ENCODE measurements at regions not wholly inside any gene's neighbourhood (a gene's known extent, or its start where the extent isn't known, plus 50 kb on each side); places are given as distances from the start of the nearest gene placed in this dataset.

- no peaks in the 10 kb centered on the region for H3K4me1 ChIP-seq
- no peaks in the 10 kb centered on the region for H3K36me3 ChIP-seq
- TF ChIP-seq CTCF (IDR thresholded peaks at IDR 0.05), result no peak
- no peaks in the 10 kb centered on the region for H3K9me3 ChIP-seq
- DNase-seq, result no peak
- intact Hi-C loops (cut with DNase I; ENCODE audit: low total_unique reads), result no loop called here
- no peak overlapping the region for H3K4me3 ChIP-seq
- H3K27me3 ChIP-seq, result peaks cover 0 to 74% of the 10 kb centered on the region in 2 donors
- H3K27ac ChIP-seq, result no peak overlapping the region
These were observed 55.0 kb upstream of the EN2 start for GRCh38 chr7:155402941-155403340.

GRCh38 chr7:155404976-155405375 lies 53.0 kb upstream of the EN2 start:
- intact Hi-C loops (cut with DNase I; ENCODE audit: low total_unique reads), result no loop called here
- Histone ChIP-seq H3K4me1 (peaks cover 0 to 4% (median 0%) of the 10 kb centered on the region in 4 donors), H3K4me3 (no peak overlapping the region), H3K36me3 (no peaks in the 10 kb centered on the region), H3K9me3 (no peaks in the 10 kb centered on the region), H3K27ac (no peak overlapping the region), H3K27me3 (peaks cover 0 to 70% of the 10 kb centered on the region in 2 donors)
- TF ChIP-seq CTCF (IDR thresholded peaks at IDR 0.05), result no peak
- no peak for DNase-seq

GRCh38 chr7:155405399-155406318 lies 52.3 kb upstream of the EN2 start:
- H3K36me3 ChIP-seq, result no peaks in the 10 kb centered on the region
- peaks cover 0 to 4% (median 0%) of the 10 kb centered on the region in 4 donors for H3K4me1 ChIP-seq
- no peak for TF ChIP-seq CTCF (IDR thresholded peaks at IDR 0.05)
- intact Hi-C loops (cut with DNase I; ENCODE audit: low total_unique reads), result loop anchor here (1.0 kb wide), 1 partner anchor 33 kb away; no protein-coding TSS in a partner anchor
- DNase-seq, result no peak
- no peak overlapping the region for H3K27ac ChIP-seq
- H3K9me3 ChIP-seq, result no peaks in the 10 kb centered on the region
- H3K4me3 ChIP-seq, result no peak overlapping the region
- peaks cover 0 to 70% of the 10 kb centered on the region in 2 donors for H3K27me3 ChIP-seq

GRCh38 chr7:155407799-155408198 lies 50.1 kb upstream of the EN2 start:
- Histone ChIP-seq H3K36me3 (no peaks in the 10 kb centered on the region), H3K9me3 (no peaks in the 10 kb centered on the region), H3K27ac (no peak overlapping the region), H3K4me1 (peaks cover 0 to 4% (median 0%) of the 10 kb centered on the region in 4 donors), H3K27me3 (peaks cover 0 to 75% of the 10 kb centered on the region in 2 donors), H3K4me3 (no peak overlapping the region)
- intact Hi-C loops (cut with DNase I; ENCODE audit: low total_unique reads), result no loop called here
- no peak for TF ChIP-seq CTCF (IDR thresholded peaks at IDR 0.05)
- DNase-seq, result no peak

Data from tibial artery (tissue), 4 donors.